ENCODE measurements at regions not wholly inside any gene's neighbourhood (a gene's known extent, or its start where the extent isn't known, plus 50 kb on each side); places are given as distances from the start of the nearest gene placed in this dataset.

- no peaks in the 10 kb centered on the region for H3K9me3 Mint-ChIP-seq
- no peak overlapping the region for H3K4me3 Mint-ChIP-seq
- no peak for DNase-seq
- H3K4me1 Mint-ChIP-seq: peaks cover 7% of the 10 kb centered on the region
- CTCF ChIA-PET: interaction anchor here (1.0 to 1.8 kb wide), 5 partner anchors 33 to 982 kb away, joined by 3 to 6 read pairs (median 4); no protein-coding TSS in a partner anchor
- no peak overlapping the region for H3K27ac Mint-ChIP-seq
- no peaks in the 10 kb centered on the region for H3K36me3 Mint-ChIP-seq
- H3K27me3 Mint-ChIP-seq: peaks cover 4% of the 10 kb centered on the region
Measured at GRCh38 chr9:73020877-73021276, 68.0 kb upstream of the ALDH1A1 start.

GRCh38 chr9:73014011-73014410, 61.2 kb upstream of the ALDH1A1 start:
- H3K27ac Mint-ChIP-seq: no peak overlapping the region
- CTCF ChIA-PET: interaction anchor here (1.2 to 1.4 kb wide), 3 partner anchors 9 to 143 kb away, joined by 3 to 4 read pairs (median 3); no protein-coding TSS in a partner anchor
- peaks cover 7% of the 10 kb centered on the region for H3K27me3 Mint-ChIP-seq
- H3K4me3 Mint-ChIP-seq: no peak overlapping the region
- no peaks in the 10 kb centered on the region for H3K9me3 Mint-ChIP-seq
- no peaks in the 10 kb centered on the region for H3K36me3 Mint-ChIP-seq
- no peak for DNase-seq
- no peaks in the 10 kb centered on the region for H3K4me1 Mint-ChIP-seq

- CTCF ChIA-PET: no interaction called here
- H3K4me3 Mint-ChIP-seq: no peak overlapping the region
- no peaks in the 10 kb centered on the region for H3K4me1 Mint-ChIP-seq
- peaks cover 8% of the 10 kb centered on the region for H3K27me3 Mint-ChIP-seq
- DNase-seq: no peak
- H3K27ac Mint-ChIP-seq: no peak overlapping the region
- H3K9me3 Mint-ChIP-seq: no peaks in the 10 kb centered on the region
- H3K36me3 Mint-ChIP-seq: no peaks in the 10 kb centered on the region
Measured at GRCh38 chr9:73011956-73012355, 59.1 kb upstream of the ALDH1A1 start.

GRCh38 chr9:73011181-73011750, 58.4 kb upstream of the ALDH1A1 start:
- CTCF ChIA-PET: no interaction called here
- H3K9me3 Mint-ChIP-seq: no peaks in the 10 kb centered on the region
- no peak overlapping the region for H3K27ac Mint-ChIP-seq
- H3K36me3 Mint-ChIP-seq: no peaks in the 10 kb centered on the region
- no peak overlapping the region for H3K4me3 Mint-ChIP-seq
- no peaks in the 10 kb centered on the region for H3K4me1 Mint-ChIP-seq
- DNase-seq: no peak
- peaks cover 8% of the 10 kb centered on the region for H3K27me3 Mint-ChIP-seq

GRCh38 chr9:73009649-73010288, 56.9 kb upstream of the ALDH1A1 start:
- no peak for DNase-seq
- CTCF ChIA-PET: no interaction called here
- no peak overlapping the region for H3K4me3 Mint-ChIP-seq
- H3K4me1 Mint-ChIP-seq: no peaks in the 10 kb centered on the region
- peaks cover 8% of the 10 kb centered on the region for H3K27me3 Mint-ChIP-seq
- no peaks in the 10 kb centered on the region for H3K36me3 Mint-ChIP-seq
- no peak overlapping the region for H3K27ac Mint-ChIP-seq
- H3K9me3 Mint-ChIP-seq: no peaks in the 10 kb centered on the region

GRCh38 chr9:73007966-73008672, 55.3 kb upstream of the ALDH1A1 start:
- Mint-ChIP-seq H3K27ac (no peak overlapping the region), H3K36me3 (no peaks in the 10 kb centered on the region), H3K9me3 (no peaks in the 10 kb centered on the region), H3K4me3 (no peak overlapping the region), H3K4me1 (no peaks in the 10 kb centered on the region), H3K27me3 (peaks cover 8% of the 10 kb centered on the region)
- no peak for DNase-seq
- CTCF ChIA-PET: no interaction called here

GRCh38 chr9:73006986-73007385, 54.1 kb upstream of the ALDH1A1 start:
- Mint-ChIP-seq H3K4me1 (no peaks in the 10 kb centered on the region), H3K4me3 (no peak overlapping the region), H3K27ac (no peak overlapping the region), H3K36me3 (no peaks in the 10 kb centered on the region), H3K9me3 (no peaks in the 10 kb centered on the region), H3K27me3 (peaks cover 8% of the 10 kb centered on the region)
- DNase-seq: no peak
- CTCF ChIA-PET: no interaction called here
